LHCN-M2 (cell line): ENCODE measurements at regions not wholly inside any gene's neighbourhood (a gene's known extent, or its start where the extent isn't known, plus 50 kb on each side); places are given as distances from the start of the nearest gene placed in this dataset.

Experiments used
- DNase-seq: peaks from one replicate; pipeline ENCODE4 v3.0.0-alpha.2; 2012; ENCODE audit warnings: low read depth

DNA sequence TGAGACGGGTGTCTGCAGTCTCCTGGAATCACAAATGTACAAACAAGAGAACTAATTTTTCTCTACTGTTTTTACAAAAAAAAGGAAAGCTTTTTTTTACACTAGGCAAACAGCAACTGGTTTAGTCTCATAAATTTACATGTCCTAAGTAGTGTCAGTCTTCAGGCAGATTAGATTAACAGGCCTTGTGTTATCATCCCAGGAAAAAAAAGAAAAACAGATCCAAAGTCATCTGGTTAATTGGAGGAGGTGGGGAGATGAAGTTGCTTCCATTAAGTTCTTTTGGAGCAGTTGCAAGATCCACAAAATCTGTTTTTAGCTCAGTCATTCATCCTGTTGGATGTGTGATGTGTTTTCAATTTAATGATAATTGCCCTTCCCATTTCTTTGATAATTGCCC is 363.5 kb upstream of the ADGRL2 start:
- DNase-seq, result no peak

DNA sequence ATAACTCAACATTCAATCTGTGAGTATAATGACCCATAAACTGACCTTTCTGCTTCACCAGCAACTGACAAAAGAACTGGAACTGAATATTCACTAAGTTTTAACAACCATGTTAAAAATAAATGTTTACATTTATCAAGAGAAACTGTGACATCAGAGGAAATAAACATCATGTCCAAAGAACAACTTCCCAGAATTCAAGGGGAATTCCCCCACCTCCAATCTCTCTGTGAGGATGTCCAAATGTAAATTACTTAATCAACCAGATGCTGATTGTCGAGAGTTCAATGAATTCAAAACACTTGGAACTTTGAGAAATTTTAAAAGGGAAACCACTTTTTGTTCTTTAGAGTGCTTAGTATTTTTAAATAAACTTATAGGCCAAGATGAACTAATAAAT is 365.6 kb upstream of the ADGRL2 start:
- no peak for DNase-seq

DNA sequence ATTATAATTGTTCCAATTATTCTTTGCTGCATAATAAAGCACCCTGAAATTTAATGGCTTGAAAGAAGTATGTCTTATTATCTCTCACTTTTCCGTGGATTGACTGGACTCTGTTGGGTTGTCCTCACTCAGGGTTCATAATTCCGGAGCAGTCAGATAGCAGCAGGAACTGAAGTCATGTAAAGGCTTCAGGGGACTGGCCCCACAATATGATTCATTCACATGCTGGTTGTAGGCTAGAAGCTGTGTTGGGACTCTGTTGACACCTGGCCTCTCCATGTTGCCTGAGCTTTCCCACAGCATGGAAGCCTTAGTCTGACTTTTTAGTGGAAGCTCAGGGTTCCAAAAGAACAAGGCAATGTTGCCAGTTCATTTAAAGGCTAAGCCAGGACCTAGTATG is 367.1 kb upstream of the ADGRL2 start:
- DNase-seq, result no peak

DNA sequence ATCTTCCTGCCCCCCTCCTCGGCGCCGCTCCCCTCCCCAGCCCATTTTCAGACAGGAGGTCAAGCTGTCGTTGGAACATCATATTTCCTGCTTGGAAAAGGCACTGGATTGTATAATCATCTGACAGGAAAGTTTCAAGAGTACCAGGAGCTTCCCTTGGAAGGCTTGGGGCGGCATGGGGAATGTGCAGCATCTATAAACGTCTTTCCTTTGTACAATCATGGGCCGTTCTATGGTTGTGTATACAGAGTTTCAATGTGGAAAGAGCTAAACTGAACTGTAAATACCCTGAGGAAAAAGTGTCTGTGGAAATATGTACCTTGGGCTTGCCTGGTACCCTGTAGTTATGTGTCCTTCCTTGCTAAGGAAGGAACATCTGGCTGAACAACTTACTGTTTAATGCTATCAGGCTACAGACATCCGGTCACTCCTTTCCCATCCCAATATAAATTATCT is 368.1 kb upstream of the ADGRL2 start:
- no peak for DNase-seq

DNA sequence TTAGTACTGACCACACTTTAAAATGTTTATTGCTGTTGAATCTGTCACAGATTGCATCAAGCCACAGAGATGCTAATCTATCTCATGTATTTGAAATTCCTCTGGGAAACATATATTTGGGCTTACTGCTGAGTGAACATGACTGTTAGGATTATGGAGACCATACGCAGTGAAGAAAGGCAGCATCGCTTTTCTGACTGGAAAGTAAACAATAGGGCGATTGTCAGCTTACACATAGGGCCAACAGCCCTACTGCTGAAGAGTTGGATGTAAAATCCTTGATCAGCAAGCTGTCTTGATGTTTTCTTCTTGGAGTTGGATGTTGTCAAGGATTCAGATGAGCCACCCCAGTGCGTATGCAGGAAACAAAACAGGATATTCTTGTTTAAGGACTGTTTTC is 368.7 kb upstream of the ADGRL2 start:
- DNase-seq, result no peak

DNA sequence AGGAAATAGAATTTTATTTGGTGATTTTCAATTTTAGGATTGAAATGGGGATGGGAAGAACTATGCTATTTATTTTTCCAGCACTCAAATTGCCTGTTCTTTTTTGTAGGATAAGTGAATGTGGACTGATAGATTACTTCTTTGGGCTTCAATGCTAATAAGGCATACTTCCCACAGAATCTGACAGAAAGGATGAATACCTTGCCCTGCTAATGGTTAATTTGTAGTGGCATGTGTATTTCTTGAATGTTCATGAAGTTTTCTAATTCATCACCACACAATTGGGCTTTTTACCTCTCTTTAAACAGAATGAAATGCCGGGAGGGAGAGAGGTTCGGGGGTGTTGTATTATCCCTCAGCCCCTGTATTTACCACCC is 369.1 kb upstream of the ADGRL2 start:
- DNase-seq, result no peak

DNA sequence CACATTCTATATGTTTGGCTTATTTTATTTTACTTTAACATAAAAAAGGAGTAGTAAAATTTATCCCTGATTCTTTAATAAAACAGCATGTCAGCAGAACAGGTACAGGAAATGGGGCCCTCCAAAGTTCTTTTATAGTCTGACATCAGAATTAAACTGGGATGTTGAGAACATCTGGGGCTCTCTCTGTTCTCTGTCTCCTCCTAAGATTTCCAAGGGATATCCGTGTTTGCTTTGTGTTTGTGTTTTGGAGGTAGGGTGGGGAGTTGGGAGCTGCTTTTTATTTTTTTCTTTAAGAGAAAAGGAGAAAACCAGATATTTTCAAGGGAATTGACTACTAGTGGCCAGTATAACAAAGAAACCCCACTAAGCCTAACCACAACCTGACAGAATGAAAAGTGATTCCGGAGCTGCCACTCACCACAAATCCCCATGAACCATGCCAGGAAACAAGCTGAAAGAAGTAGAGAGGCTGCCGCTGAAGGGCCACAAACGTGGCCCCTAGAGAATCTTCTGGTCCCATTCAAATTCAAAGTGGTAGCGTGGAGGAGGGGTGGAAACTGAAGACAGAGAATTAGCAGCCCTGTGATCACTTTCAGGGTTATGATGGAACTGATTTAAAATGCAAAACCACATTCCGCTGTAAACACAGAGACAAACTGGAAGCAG is 369.6 kb upstream of the ADGRL2 start:
- DNase-seq, result no peak

DNA sequence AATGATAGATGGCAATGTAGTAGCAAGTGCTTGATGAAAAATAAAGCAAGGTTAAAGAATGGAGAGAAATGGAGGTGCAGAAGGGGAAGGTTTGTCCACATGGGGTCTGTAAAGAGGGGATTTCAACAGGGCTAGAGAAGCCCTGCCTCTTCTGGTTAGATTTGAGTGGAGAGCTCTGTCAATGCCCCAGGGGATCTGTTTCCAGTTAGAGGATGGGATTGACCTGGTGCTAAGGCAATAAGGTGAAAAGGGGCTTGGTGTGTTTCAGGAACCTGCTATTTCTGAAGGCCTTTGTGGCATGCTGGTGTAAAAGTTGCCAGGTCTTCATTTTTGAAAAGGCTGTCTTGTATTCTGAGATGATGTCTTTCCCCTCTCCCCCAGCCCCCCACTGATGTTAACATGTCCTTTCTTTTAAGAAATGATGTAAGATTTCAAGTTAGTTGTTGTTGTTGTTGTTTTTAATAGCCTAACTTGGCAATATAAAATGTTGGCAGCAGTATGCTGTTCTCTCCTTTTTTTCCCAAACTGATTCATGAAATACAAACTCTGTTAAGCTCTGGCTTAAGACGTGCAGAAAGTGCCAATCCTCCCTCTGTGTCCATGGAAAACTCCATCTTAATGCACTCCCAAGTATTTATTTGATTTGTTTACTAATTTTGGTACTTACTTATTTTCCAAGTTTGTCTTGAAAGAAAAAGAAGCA is 370.3 kb upstream of the ADGRL2 start:
- DNase-seq, result no peak

DNA sequence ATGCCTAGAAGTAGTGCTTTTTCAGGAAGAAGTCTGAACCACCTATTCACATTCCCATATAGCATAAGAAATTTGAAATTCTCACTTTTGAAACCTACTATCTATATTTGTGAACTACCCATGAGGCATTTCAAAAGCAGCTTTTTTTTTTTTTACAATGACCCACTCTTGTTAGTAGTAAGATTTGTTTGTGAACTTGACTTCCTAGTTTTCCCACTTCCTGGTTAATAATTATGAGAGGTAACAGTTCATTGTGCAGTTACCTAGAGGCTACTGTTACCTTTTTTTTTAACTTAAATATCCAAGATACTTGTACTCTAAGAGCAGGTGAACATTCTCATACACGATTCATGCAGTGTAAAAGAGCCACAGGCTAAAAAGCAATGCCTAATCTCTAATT is 371.7 kb upstream of the ADGRL2 start:
- no peak for DNase-seq

DNA sequence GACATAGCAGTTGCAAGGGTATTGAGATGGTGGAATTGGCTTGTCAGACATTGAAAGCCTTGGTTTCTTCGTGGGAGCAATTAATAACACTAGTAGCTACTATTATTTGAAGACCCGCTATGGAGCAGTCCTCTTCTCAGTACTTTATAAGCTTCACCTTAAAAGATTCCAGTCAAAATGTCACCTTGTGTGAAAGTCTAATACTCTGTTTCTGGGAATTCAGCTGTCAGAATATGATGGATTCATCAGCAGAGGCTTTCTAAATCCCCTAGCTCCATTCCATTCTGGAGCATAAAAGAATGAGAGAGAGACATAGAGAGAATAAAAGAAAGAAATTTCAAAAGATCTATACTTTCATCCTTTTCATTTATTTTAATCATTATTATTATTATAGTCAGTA is 375.9 kb upstream of the ADGRL2 start:
- DNase-seq, result no peak

DNA sequence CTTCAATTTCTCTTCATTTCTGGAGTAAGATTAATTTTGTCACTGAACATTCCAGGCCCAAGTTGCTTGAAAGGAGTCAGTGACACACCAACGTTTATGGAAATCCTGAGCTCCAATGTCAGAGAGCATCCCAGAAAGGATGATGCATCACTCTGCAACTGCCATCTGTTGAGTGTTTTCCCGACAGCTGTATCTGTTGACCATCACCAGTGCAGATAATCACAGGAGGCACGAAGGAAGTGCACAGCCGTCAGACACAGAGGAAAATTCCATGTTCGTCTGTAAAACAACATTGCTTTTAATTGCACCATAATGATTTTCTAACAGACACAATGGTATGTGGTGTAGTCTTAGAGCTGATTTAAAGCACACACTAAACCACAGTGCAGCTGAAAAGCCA is 376.7 kb upstream of the ADGRL2 start:
- peak; percentile 33 for DNase-seq

DNA sequence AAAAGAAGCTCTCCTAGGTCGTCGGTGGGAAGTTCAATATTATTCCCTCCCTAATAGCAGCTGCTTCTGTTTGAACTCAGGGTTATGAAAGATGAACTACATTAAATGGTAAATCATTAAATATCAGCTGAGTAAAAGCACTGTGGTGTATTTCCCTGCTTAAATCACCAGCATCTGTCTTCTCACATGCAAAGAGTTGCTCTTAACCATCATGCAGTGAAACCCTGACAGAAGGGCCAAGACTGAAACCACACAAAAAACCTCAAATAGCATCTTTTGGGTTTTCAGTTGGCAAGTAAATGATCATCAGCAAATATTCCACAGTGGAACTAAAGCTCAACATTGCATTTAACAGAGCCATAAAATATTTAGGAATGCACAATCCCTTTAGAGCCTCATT is 380.0 kb upstream of the ADGRL2 start:
- DNase-seq, result no peak

DNA sequence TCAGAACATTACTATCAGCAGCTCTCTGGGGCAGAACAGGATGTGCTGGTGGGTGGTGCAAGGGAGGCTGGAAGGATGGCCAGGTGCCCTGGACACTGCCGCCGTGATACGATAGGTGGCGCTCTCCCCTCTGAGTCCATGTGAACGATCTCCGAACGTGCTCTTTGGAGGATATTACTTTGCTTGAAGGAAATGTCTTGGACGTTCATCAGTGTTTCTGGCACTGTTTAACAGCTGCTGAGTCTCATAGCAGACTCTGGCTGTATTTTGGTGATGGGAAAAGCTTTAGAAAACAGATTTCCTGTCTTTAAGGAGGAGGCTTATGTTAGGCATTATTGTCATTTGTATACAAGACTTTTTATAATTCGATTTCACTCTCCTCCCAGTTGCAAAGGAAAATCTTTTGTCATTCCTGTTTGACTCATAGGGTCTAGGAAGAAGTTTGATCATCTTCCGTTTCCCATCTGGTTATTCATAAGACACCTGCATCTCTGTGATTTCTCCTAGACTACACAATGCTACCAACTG is 386.2 kb upstream of the ADGRL2 start:
- no peak for DNase-seq

DNA sequence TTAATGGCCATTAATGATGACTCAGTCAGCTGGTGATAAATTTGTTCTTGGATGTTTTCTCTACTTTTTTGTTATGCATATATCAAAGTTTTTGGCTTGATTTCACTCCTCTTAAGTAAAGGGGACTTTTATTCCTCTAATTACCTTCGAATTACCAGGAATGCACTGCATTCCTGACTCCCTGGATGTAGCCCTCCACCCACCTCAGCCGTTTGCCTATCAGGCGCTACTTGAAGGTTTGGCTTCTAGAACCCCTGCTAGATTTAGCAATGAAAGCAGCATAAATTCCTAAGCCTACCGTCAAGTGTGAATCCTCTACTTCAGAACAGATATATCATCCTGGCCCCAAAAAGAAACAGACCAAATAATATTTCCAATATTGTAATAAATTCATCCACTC is 387.8 kb upstream of the ADGRL2 start:
- no peak for DNase-seq

DNA sequence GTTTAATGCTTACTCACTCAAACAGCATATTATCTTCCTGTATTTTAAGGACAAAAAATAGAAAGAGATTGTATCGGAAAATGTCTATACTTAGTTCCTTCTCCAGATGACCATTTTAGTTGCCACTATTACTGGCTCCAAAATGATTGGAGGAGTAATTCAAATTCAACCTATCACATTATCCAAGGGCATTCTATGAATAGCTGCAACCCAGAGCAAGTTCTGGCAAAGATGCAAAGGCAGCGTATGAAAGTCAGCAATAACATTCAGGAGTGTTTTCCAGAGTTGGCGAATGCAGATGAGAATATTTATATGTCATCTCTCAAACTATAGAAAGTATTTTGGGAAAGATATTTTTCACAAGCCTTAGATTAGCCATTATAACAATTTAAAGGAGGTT is 389.8 kb upstream of the ADGRL2 start:
- no peak for DNase-seq

DNA sequence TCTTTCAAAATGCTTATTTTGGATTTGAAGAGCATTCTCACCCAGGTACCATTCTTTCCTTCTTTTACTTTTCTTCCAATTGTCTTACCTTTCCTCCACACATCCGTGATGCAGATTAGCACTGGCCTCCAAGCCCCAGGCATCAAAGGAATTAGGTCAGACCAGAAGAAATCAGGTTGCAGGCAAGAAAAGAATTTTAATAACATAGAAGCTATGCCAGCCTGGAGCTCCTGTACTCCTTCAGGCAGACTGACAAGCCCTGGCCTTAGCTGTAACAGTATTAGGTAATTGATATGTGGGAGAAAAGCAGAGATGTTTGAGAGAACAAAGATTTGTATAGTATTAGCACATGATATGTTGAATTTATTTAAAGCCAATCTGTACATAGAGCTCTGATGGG is 390.4 kb upstream of the ADGRL2 start:
- no peak for DNase-seq

DNA sequence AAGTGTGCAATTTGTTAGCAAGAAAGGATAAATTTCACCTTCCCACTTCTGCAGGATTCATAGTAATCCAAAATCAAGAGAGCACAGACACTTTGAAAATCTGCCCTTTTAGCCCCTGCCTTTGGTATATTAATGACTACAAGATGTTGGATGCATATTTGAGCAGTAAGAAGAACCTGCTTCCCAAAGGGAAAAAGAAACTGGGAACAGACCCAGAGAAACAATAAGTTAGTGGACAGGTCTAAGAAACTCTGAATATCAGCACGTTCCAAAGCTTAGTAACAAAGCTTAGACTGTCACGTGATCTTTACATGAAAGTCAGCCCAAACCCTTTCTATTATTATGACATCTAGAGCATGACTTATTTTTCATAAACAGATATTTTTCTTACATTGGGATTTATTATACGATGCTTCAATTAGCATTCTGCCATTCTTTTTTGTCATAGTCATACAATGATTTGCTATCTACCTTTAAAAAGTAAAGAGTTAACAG is 390.9 kb upstream of the ADGRL2 start:
- no peak for DNase-seq

DNA sequence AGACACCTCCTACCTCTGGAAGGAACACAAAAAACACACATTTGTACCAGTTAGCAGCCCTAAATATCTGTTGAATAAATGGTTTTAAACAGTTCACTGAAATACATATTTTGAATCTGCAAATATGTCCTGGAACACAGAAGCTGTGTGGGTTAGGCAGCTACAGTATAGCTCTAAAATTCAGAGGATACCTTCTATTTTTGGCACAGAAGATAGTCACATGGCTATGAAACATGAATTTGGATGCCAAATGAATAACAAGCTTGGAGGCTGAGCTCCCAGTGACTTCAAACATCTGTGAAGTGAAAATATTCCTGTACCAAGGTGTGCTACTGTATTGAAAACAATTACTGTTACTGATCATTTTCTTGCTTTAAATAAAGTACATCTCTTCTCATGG is 391.5 kb upstream of the ADGRL2 start:
- DNase-seq, result no peak

DNA sequence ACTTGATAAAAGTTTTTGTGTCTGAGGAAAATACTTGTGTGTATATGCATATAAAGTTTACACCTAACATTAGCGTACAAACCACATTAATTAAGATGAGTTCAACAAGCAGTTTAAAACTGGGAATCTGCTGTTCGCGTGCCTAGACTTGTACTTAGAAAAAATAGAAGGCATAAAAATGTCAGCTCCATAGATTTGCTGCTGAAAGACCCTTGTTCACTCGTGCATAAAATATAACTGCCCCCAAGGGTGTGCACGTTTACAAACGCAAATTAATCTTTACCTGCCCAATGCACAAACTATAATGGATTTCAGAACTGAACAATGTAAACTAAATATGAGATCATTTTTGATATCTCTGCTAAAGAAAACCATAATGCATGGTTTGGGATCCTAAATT is 392.3 kb upstream of the ADGRL2 start:
- DNase-seq, result no peak

DNA sequence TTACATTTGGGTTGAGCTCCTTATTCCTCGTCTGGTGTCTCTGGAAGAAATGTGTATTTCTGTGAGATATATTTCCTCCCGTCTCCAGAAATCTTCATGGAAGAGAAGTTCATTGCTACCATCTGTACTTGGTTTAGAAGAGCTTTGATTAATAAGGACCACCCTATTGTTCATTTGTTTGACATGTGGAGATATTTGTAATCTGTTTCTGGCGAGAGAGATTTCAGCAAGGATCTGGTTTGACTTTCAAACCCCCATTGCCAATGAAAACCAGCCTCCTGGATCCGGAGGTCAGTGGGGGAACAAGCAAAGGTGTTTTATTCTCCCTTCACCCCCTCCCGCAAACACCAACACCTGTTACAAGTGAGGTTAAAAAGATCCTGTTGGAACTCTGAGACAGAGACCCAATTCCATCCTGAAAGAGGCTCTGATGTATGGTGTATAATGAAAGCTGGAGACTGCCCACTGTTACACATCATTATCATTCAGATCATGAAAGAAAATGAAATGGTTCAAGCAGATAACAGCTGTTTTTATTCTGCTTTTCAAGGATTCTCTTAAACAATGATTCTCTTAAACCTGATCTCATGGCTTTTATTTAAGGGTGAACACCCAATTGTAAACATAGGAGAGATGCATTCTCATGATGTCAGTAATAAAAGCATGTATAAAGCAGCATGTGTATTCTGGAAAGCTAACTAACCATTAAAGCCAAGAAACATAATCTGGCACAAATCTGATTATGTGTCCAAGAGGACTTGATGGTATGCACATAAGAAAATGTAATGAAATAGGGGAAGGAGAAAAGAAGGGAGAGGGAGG is 393.5 kb upstream of the ADGRL2 start:
- no peak for DNase-seq

DNA sequence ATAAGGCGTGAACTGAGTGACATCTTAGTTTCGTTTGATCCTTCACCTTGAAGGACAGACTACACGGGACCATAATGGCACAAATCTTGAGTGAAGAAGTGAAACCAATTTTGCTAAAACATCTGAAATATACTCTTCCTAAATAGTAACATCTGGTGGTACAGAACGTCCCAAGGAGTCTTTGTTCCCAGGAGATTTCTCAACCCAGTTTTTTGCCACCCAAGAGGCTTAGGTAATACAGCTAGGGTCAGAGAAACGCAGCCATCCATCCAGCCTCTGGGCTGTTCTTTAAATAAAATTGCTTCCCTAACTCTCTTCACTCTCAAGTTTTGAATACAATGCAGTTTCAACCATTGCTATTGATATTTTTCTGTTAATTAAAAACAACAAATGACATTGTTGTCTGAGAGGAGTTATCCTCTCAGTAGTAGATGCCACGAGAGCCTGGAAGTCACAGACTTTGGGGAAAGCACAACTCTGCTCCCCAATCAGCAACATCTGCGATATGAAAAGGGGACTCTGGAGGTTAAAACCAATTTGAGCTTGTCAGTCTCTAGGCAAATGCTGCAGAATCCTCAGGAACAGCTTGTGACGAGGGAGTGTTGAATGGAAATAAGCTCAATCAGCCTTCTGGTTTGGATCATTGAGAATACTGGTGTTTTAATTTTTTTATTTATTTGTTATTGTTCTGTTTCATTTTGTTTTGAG is 394.3 kb upstream of the ADGRL2 start:
- DNase-seq, result no peak

DNA sequence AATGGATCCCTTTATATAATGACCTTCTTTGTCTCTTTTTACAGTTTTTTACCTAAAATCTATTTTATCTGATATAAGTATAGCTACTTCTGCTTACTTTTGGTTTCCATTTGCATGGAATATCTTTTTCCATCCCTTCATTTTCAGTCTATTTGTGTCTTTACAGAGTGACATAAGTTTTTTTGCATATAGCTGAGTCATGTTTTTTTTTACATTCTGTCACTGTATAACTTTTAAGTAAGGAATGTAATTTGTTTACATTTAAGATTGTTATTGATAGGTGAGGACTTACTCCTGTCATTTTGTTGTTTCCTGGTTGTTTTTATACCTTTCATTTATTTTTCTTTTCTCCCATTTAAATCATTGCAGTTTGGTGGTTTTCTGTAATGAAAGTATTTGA is 402.7 kb upstream of the ADGRL2 start:
- DNase-seq, result no peak
